GM12873 (cell line): ENCODE measurements at regions not wholly inside any gene's neighbourhood (a gene's known extent, or its start where the extent isn't known, plus 50 kb on each side); places are given as distances from the start of the nearest gene placed in this dataset.

ENCODE experiments used
- TF ChIP-seq, protein P1 (sequence below): IDR thresholded peaks from 2 replicates; pipeline ENCODE4 v1.5.1; 2012; ENCODE audit warnings: low read depth, mild to moderate bottlenecking, moderate library complexity, low read length, control low read depth; ENCODE audit not compliant: insufficient read depth; ENCODE audit errors: missing control alignments

DNA sequence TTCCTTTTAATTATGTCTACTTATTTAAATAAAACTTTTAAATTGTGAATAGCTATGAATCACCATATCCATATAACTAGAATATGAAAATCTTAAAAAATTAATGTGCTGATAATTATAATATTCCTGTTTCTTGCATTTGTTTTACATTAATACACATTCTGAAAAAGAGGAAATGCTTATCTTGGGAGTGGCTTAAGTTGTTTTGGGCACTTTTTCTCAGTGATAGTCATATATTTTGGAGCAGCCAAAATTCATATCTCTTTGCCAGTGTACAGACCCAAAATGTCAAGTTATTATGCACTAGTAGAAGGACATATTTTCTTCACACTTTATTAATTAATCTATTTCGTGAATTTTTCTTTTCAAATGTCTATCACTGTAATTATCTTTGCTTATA lies 838.5 kb downstream of the USP25 start:
- TF ChIP-seq, protein P1, sequence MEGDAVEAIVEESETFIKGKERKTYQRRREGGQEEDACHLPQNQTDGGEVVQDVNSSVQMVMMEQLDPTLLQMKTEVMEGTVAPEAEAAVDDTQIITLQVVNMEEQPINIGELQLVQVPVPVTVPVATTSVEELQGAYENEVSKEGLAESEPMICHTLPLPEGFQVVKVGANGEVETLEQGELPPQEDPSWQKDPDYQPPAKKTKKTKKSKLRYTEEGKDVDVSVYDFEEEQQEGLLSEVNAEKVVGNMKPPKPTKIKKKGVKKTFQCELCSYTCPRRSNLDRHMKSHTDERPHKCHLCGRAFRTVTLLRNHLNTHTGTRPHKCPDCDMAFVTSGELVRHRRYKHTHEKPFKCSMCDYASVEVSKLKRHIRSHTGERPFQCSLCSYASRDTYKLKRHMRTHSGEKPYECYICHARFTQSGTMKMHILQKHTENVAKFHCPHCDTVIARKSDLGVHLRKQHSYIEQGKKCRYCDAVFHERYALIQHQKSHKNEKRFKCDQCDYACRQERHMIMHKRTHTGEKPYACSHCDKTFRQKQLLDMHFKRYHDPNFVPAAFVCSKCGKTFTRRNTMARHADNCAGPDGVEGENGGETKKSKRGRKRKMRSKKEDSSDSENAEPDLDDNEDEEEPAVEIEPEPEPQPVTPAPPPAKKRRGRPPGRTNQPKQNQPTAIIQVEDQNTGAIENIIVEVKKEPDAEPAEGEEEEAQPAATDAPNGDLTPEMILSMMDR = no peak

DNA sequence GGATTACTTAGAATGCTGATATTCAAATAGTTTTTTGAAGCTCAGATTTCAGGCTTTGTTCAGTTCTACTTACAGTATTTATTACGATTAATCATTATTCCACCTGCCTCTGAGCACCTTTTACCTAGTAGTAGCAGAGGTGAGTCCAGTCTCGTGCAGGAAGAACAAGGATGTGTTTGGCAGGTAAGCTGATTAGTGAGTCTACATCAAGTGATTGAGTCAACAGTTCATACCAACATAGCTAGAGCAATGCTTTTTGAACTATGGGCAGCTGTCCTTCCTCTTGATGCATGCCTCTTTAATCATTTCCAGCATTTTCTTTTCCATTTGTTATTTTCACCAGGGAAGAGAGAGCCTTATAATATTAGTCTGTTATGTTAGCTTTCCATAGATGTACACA lies 838.9 kb downstream of the USP25 start:
- TF ChIP-seq, protein P1 = no peak

DNA sequence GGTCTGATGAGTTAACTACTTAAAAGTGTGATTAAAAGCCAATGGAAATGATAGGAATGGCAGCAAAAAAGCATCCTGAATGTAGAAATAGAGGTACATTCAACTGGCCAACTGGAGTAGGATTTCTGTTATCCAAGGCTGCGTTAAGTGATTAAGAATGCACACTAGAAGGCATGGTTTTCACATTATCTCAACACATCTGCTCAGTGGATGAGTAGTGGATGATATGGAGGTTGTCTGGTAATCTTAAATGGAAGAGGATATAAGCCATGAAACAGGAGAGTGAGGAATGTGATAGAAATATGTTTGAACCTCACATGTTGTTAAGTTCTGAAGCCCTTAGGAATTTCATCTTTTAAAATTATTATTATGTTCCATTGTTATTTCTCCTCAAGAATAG lies 839.9 kb downstream of the USP25 start:
- TF ChIP-seq, protein P1 = no peak

DNA sequence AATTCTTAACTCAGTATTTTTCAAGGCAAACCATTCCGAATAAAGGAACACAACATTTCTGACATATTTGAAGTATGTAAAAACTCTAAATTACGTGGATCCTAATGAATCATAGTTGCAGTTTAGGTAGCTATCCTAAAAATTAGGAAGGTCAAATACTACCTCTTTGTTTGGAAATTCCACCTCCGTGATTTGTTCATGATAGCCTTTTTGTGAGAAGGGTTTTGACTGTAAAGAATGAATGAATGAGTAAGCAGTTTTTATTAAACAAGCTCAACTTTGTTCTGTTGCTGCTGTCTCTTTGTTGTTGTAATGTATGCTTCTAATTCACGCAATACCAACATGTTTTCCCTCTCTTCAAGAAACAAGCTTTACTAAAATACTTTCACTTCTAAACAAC lies 840.4 kb downstream of the USP25 start:
- TF ChIP-seq, protein P1 = no peak

DNA sequence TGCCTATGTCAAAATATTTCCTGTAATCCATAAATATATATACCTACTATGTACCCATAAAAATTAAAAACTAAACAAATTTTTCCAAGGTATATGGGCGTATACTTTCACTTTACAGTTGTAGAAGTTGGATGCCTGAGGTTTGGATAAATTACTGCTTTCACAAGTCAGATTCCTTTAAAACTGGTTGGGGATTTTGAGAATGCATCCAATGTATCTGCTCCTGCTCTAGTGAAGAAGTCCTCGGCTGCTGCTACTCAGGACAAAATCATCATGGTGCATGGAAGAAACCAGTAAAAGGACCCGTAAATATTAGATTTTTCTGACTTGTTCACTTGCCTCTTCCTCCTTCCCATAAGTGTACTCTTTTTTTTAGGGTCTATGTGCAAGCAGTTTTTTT lies 841.1 kb downstream of the USP25 start:
- TF ChIP-seq, protein P1 = no peak

DNA sequence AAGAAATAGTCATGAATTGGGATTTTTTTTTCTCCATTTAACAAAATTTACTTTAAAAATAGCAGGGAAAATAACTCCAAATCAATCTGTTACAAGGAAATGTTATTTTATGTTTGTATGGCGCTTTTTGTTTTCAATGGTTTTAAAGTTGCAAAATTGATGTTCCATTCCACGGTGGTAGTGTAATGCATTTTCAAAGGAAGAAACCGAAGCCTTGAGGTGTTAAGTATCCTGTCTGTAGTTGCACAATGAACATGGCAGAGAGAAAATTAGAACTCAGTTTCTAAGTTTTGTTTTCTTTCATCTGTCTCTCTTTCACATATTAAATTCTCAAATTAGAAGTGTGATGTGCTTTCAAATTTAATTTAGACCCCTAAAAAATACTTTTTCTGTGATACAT lies 841.8 kb downstream of the USP25 start:
- TF ChIP-seq, protein P1 = no peak

DNA sequence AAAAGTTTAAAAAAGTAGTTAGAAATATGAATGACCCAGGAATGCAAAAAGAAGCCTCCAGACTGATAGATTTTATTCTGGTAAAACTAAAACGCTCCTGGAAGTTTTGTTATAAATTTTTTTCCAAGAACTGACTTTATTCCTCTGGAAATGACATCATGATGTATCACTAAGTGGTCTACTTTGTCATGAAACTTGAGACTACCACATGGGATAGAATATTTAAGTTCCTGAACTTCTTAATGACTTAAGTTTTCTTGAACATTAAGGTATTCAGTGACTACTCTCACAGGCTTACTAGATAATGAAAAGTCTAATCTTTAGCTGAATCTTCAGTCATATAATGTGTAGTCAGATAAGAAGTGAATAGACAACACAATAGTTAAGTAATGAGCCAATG lies 842.2 kb downstream of the USP25 start:
- TF ChIP-seq, protein P1 = no peak
